IPS DF 19.7 (cell line): ENCODE measurements at regions not wholly inside any gene's neighbourhood (a gene's known extent, or its start where the extent isn't known, plus 50 kb on each side); places are given as distances from the start of the nearest gene placed in this dataset.
"Not testable (repeated sequence)": the region's sequence is repeated elsewhere in the genome, so short reads cannot be mapped to it uniquely, and the experiment has no call there.

Experiments used
- DNase-seq: peaks from one replicate; pipeline ENCODE4 v3.0.0-alpha.2; 2013; ENCODE audit warnings: low read depth, low spot score

DNA sequence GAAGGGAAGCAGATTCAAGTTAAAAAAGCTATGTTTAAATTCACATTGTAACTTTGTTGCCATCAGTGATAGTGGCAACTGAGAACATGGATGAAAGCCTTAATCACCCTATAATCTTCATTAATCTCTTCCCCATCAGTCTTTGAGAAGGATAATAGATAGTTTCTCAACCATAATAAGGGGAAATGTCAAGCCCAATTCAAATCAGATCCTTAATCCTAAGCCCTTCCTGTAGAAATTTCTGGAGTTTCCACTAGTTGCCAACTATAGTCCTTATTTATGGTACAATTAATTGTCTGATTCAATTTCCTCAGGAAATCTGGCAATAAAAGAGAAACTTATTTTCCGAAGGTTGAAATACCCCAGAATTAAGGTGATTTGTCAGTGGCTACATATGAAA is 431.8 kb downstream of the ZWINT start:
- DNase-seq: no peak

DNA sequence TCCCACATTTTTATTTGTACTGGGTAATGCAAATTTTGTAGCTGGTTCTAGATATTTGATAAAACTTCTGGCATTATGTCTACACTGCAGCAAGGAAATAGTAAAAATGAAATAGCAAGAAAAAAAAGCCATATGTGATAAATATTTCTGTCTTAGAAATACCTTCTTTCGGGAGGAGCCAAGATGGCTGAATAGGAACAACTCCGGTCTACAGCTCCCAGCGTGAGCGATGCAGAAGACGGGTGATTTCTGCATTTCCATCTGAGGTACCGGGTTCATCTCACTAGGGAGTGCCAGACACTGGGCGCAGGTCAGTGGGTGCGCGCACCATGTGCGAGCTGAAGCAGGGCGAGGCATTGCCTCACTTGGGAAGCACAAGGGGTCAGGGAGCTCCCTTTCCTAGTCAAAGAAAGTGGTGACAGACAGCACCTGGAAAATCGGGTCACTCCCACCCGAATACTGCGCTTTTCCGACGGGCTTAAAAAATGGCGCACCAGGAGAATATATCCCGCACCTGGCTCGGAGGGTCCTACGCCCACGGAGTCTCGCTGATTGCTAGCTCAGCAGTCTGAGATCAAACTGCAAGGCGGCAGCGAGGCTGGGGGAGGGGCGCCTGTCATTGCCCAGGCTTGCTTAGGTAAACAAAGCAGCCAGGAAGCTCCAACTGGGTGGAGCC is 461.4 kb downstream of the ZWINT start:
- not testable (repeated sequence) for DNase-seq

DNA sequence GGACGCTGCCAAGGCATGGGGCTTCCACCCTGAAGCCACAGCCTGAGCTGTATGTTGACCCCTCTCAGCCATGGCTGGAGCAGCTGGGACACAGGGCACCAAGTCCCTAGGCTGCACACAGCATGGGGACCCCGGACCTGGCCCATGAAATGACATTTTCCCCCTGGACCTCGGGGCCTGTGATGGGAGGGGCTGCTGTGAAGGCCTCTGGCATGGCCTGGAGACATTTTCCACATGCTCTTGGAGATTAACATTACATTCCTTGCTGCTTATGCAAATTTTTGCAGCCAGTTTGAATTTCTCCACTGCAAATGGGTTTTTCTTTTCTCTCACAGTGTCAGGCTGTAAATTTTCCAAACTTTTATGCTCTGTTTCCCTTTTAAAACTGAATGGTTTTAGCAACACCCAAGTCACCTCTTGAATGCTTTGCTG is 463.6 kb downstream of the ZWINT start:
- DNase-seq: peak; percentile 9

DNA sequence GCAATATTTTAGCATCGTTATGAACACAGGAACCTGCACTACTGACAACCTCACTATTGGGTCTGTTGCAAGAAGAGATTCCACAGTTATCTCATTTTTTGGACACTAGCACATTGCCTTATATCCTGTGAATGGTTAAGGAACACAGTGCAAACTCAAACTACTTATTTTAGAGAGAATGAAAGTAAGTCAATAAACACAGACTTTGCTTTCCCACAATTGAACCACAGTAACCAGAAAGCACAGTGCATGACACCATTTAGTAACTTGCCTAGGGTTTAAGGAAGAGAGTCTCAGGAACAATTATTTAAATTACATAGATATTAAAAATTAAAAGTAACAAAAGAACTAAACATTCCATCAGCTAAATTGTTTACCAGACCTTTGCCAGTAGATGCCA is 468.8 kb downstream of the ZWINT start:
- no peak for DNase-seq

DNA sequence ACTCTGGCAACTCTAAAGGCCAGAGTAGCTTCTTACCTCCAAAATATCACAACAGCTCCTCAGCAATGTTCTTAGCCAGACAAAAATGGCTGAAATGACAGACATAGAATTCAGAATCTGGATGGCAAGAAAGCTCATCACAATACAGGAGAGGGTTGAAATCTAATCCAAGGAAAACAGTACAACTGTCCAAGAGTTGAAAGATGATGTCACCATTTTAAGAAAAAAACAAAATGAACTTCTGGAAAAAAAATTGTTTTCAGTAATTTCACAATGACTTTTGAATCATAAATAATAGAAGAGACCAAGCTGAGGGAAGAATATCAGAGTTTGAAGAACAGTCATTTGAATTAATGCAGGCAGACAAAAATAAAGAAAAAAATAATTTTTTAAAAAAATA is 479.5 kb downstream of the ZWINT start:
- DNase-seq: no peak

DNA sequence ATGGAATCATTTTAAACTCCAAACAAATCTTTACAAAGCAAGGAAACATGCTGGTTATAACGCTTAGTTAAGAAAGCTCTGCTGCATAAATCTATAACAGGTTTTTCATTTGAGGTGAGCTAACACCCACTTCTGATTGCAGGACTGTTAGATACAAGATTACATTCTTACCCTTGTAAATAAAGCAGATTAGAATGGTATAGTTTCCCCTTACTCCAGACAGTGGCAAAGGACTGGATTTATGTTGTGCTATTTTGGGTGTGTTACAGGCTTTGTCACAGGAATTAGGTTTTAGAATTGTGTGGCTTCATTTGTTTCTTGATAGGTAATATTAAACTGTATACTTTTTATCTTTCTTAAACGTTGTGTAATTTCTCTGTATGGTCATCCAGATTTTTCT is 487.6 kb downstream of the ZWINT start:
- no peak for DNase-seq

DNA sequence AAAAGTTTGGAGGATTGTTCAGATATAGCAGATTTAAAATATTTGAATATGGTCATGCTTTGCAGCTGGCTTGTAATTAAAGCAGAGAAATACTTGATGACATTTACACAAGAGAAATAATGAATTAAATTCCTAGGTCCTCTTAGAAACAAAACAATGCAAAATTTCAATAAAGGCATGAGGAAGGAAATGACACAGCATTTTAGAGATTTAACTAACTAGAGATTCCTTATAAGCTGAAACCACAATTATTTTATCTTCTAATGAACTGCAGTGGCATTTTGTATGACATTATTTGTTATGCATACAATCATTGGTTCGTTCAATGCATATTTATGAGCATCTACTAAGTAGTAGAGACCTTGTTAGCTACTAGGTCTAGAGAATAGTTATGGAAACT is 490.9 kb downstream of the ZWINT start:
- DNase-seq: no peak

DNA sequence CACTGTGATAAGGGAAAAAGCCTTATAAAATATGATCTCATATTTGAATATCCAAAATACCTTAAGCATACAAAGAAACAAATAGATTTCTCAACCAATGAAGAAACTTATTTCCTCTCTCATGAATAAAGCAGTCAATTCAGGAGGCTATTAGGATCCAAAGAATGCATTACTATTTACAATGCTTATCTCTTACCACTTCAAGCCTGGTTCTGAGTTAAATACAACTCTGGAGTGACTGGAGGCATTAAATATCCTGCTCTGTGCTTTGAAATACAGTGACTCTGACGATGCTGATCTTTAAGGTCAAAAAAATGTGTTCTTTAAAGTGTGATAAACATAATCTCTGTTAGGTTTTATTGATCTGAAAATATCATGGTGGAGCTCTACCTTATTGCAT is 493.2 kb downstream of the ZWINT start:
- no peak for DNase-seq

DNA sequence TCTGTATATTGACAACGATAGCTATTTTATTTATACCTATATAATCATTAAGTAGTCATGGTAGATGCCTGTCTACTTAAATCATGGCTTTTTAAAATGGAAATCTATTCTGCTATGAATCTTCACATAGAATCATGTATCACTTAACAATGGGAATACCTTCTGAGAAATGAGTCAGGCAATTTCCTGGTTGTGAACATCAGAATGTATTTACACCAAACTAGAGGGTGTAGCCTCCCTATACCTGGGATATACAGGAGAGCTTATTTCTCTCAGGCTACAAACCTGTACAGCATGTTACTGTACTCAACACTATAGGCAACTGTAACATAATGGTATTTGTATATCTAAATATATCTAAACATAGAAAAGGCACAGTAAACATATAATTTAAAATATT is 502.3 kb downstream of the ZWINT start:
- DNase-seq: no peak

DNA sequence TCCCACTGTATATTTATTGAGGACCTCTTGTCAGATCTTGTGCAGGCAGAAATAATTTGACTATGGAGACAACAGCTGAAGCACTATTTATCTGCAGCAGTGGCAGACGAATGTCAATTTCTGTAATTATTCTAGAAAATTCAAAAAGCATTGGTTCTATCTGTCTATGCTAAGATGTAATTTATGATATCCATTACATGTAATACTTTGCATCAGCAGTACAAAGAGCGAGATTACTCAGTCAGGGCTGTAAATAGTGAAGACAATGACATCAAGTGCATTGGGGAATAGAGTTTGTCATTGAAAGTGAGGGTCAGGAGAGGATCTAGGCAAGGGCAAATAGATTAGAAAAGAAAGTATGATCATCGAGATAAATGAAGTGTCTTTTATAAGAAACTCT is 508.2 kb downstream of the ZWINT start:
- no peak for DNase-seq

DNA sequence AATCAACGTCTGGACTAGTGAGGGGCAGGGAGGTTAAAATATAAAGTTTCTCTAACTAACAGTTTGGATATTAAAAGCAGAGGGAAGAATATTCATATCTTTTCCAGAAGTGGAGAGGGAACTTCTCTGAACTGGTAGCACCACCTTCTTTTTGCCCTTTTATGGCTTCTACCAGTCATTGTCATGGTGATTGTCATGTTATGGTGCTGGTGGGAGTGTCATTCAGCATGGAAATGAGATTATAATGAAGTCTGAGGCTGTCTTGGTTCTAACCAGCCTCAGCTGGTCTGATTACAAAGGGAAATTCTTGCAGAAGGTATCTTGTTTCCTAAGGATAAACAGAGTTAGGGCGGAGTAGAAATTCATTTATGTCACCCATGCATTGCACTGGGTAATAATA is 523.8 kb downstream of the ZWINT start:
- DNase-seq: no peak

DNA sequence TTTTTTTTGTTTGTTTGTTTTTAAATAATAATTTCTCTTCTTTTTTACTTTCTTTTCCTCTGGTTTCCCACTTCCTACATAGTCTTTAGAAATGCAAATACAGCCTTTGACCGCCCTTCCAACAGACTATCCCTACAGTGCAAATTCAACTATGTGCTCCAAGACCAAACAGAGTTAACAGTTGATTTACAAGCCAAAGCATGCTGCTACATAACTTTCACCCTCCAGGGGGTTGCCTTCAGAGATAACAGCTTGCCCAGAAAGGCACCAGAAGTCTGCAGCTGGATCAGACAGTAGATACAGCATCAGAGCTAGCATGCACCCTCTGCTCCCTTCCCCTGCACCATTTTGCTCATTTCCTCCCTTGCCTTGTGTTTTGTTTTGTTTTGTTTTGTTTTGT is 539.0 kb downstream of the ZWINT start:
- peak; percentile 77 for DNase-seq

DNA sequence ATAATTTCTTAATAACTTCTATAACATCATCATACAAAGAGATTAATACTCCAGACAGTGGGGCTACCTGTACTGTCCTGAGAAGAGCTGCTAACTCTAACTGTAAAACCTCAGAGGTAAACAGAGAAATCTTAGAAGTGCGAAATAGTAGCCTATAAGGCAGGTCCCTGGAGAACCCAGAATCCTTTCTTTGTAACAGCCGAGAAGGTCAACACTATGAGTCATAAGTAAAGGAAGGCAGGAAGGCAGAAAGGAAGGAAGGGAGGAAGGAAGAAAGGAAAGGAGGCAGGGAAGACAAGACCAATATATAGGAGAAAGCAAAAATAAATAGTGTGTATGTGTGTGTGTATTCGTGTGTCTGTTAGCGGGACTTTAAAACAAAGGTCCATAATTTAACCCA is 540.6 kb downstream of the ZWINT start:
- no peak for DNase-seq

DNA sequence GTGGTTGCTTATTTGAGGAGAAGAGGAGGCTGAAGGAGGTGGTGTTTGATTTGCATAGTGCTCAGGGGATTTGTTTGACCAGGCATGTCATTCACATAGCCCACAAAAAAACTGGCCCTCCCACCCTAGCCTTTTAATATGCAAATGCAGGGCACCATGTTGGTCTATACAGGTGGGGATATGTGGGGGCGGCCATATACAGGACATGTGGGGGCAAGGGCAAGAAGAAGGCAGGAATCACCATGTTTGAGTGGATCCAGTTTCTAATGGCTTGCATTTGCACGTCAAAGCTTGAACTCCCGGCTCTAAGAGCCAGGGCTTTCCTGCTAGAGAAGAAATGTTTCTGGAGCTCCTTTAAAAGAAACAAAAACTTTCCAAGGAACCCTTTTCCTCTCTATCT is 541.0 kb downstream of the ZWINT start:
- DNase-seq: peak; percentile 57

DNA sequence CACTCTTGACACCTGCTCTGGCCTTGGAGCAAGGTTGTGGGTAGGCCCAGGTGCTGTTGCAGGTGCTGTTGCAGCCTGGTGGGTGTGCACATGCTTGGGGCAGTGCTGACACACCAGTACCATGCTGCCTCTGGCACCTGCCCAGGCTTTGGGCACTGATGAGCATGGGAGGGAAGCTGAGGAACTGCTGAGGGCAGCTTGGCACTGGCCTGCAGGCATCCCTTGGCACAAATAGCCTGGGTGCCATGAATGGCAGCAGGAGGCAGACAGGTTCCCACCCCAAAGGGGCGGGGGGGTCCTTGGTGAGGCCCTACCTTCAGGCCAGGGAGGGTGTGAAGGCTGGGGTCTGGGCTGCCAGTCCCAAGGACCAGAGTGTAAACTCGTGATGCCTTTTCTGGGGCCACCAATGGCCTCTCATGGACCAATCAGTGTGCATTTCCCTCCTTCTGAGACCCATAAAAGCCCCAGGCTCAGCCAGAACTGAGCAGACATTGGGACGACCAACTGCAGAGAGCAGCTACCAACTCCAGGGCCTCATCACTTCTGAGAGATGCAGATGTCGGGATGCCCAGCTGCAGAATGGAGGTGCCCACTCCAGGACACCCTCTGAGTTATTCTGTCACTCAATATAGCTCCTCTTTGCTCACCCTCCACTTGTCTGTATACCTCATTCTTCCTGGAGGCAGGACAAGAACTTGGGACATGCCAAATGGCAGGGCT is 547.4 kb downstream of the ZWINT start:
- no peak for DNase-seq

DNA sequence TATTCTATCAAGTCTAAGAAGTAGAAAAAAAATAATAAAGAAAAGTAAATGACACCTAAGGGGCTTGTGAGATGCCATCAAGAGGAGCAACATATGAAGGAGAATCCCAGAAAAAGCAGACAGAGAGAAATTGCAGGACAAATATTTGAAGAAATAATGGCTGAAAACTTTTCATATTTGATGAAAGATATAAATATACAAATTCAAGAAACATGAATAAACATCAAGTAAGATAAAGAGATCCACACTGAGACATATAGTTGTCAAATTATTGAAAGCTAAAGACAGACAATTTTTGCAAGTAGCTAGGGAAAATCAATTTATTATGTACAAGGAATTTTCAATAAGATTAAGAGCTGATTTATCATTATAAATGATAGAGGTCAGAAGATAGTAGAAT is 558.0 kb downstream of the ZWINT start:
- no peak for DNase-seq

DNA sequence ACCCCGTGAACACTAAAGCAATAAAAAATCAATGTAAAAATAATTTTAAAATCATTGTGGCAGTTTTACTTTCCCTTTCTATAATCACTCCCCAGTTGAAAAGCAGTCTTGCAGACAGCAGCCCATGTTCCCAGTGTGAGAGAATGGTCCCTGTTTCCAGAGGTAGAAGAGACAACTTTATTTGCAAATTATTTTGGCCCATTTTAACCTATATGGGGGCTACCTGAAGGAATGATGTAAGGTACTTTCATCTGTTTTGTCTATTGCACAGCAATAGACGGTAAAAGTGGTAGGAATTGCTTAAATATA is 559.8 kb downstream of the ZWINT start:
- no peak for DNase-seq

DNA sequence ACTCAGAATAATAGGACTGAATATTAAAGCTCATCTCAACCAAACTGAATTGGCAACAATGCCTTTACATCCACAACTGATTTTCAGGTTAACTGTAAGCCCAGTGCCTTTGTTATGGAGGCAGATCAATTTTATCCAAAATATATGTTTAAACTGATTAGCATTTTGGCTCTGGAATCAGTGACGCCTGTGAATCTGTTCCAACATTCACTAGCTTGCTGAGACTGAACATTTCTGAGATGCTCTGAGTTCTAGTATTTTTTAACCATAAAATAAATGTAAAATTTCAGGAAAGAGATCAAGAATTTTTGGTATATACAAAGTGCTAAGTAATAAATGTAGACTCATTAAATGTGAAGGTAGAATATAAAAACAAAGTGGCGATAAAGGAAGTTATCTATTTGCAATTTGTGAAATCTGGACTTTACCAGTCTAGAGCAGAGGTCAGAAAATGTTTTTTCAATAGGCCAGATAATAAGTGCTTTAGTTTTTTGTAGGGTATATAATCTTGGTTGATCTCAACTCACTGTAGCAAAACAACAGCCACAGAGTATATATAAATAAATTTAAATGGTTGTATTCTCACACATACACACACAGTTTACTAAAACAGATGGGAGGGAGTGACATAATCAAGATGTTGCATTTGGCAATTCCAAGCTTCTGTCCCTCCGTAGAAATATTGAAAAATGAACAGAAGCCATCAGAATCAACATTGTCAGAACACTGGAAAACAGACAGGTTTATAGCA is 560.3 kb downstream of the ZWINT start:
- no peak for DNase-seq

DNA sequence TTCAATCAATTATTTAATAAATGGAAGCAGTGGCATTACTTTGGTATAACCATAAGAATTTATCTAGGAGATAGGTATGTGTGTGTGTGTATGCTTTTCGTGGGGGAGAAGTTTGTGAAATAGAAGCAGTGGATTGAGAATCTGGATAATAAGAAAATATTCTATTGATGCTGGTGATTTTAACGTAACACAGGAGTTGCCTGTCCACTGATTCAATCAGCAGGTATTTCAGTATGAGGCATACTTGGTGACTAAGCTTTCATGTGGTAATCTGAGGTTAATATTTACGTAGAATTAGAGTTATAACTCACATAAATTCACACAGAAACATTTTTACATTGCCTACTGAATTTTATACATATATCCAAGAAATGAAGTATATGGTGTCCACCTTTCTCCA is 568.0 kb downstream of the ZWINT start:
- DNase-seq: no peak

DNA sequence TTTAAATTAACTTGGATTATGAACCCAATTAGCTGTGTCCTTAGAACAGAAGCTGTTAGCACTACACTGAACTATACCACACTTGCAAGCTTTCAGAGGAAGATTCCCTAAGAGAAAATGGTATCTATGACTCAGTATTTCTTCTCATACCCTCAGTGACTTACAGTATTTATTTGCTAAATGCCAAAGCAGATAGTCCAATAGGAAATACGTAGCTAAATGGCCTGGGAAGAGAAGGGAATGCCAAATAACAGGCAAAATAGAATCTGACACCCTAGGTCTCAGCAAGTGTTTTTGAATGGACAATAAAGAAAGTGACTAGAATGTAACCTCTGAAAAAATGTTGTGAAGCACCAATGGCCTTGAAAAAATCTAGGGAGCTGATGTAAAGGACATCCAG is 570.8 kb downstream of the ZWINT start:
- not testable (repeated sequence) for DNase-seq

DNA sequence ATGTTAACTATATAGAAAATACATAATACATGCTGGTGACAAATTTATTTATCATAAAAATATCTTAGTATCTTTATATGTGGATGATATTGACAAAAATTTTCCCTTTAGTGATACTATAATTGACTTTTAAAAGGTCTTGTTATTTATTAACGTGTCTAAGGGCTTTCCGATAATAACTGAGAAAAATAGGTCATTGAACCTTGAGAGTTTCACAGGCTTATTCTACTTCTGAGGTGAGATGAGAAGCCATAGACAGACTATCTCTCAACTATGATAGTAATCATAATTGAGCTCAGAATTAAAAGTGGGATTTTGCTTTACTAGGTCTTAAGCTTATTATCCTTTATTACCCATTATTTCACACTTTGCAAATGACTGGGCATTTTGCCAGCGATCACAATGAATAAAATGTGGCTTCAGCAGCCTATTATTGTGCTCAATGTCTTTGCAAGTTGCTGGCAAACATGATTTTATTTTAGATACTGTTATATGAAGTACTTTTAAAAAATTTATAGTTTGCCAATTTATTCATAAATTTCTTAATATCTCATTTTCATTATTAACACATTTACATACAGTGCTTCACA is 574.5 kb downstream of the ZWINT start:
- DNase-seq: no peak

DNA sequence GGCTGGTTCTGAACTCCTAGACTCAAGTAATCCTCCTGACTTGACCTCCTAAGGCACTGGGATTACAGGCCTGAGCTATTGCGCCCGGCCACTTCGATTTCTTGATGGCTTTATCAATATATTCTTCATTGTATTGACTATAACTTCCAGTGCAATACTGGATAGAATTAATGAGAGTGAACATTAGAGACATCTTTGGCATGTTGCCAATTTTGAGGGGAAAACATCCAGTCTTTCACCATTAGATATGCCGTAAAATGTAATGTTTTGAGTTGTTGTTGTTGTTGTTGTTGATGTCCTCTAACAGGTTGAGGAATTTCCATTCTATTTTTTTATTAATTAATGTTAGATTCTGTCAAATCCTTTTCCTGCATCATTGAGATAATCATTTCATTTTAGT is 578.9 kb downstream of the ZWINT start:
- no peak for DNase-seq

DNA sequence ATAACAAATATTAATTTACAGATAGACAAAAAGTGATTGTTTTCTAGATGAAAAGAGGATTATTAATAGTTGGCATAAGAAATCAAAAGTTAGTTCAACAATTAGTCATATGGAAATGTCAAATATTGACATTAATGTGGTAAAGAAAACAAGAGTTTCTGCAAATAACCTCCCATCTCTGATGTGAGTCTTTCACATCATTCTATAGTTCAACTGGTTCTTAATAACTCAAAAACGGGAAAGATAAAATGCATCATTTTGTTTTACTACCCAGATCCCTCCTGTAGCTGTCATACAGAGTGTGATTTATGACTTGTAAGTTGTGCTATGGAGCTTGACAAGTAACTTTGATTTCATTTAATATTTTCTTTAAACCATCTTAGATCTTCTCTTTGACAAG is 594.8 kb downstream of the ZWINT start:
- DNase-seq: no peak
